Activated T-helper 2 cell treated with anti-CD3 and anti-CD28 coated beads, Interferon-gamma antibody, Interleukin-2, Interleukin-4, amounts not matched to agents 10 μg/mL and 5 μg/mL and 100 μg/mL, durations not matched to agents 14 hours and 24 hours and 36 hours (primary cell): ENCODE measurements at regions not wholly inside any gene's neighbourhood (a gene's known extent, or its start where the extent isn't known, plus 50 kb on each side); places are given as distances from the start of the nearest gene placed in this dataset.

ENCODE experiments used
- DNase-seq: peaks from one replicate; pipeline ENCODE4 v3.0.0; 2021; ENCODE audit warnings: low spot score
- H3K27ac Mint-ChIP-seq: one replicate; pipeline ENCODE4 v1.8.0; 2021; ENCODE audit warnings: mixed read lengths
- H3K27me3 Mint-ChIP-seq: one replicate; pipeline ENCODE4 v1.8.0; 2021; ENCODE audit warnings: low read depth, mixed read lengths
- H3K36me3 Mint-ChIP-seq: one replicate; pipeline ENCODE4 v1.8.0; 2021; ENCODE audit warnings: low read depth, mixed read lengths
- H3K4me1 Mint-ChIP-seq: one replicate; pipeline ENCODE4 v1.8.0; 2021; ENCODE audit warnings: low read depth, mixed read lengths
- H3K4me3 Mint-ChIP-seq: one replicate; pipeline ENCODE4 v1.8.0; 2021; ENCODE audit warnings: low read depth, mild to moderate bottlenecking, moderate library complexity, mixed read lengths
- H3K9me3 Mint-ChIP-seq: one replicate; pipeline ENCODE4 v1.8.0; 2021; ENCODE audit warnings: mixed read lengths
- intact Hi-C: fragments of 100-400 bp; cut with micrococcal nuclease; formaldehyde crosslinking; loops from one replicate; pipeline ENCODE4 v1.15.1; 2023

DNA sequence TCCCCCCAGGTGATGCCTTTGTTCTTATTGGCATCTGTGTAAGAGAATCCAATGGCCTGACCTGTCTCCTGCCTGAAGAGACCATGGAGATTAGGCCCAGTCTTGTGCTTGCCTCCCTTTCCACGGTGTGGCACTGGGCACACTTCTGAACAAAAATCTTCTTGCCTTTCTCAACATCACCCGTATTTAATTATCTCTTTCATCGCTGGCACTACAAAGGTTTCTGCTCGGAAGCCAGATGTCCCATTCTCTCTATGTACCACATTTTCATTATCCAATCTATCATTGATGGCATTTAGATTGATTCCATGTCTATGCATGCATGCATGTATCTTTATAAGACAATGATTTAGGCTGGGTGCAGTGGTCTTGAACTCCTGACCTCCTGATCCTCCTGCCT, 74.3 kb downstream of the SLC25A15 start:
- Mint-ChIP-seq H3K4me1 (no peaks in the 10 kb centered on the region), H3K4me3 (no peak overlapping the region), H3K27ac (no peak overlapping the region), H3K36me3 (no peaks in the 10 kb centered on the region), H3K27me3 (no peaks in the 10 kb centered on the region), H3K9me3 (no peaks in the 10 kb centered on the region)
- intact Hi-C loops, result no loop called here
- DNase-seq, result no peak

DNA sequence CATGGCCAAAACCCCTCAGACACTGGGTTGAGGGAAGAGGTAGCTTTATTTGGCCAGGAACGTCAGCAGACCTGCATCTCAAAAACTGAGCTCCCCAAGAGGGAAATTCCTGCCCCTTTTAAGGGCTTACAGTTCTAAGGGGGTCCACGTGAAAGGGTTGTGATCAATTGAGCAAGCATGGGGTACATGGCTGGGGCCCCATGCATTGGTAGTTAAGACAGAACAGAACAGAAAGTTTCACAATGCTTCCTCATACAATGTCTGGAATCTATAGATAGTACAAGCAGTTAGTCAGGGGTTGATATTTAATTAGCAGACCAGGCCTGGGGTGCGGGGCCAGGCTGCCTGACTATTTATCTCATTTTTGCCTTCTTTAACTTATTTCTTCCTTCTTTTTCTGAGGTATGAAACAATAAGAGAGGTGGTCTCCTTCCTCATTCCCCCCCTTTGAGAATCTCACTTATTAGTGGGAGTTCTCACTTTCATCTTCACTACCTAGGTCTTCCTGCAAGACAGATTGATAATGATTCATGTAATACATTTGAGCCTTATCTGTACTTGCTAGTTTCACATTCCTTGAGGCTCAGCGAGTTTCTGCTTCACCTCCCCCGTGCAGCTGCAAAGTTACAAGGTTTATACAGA, 84.8 kb downstream of the SLC25A15 start:
- Mint-ChIP-seq H3K9me3 (peaks cover 72% of the 10 kb centered on the region), H3K4me1 (no peaks in the 10 kb centered on the region), H3K36me3 (peaks cover 69% of the 10 kb centered on the region), H3K27me3 (no peaks in the 10 kb centered on the region), H3K27ac (no peak overlapping the region), H3K4me3 (no peak overlapping the region)
- no peak for DNase-seq
- intact Hi-C loops, result no loop called here

- peaks cover 77% of the 10 kb centered on the region for H3K36me3 Mint-ChIP-seq
- H3K27ac Mint-ChIP-seq, result no peak overlapping the region
- no peak overlapping the region for H3K4me3 Mint-ChIP-seq
- H3K27me3 Mint-ChIP-seq, result no peaks in the 10 kb centered on the region
- intact Hi-C loops, result no loop called here
- DNase-seq, result no peak
- H3K4me1 Mint-ChIP-seq, result no peaks in the 10 kb centered on the region
- peaks cover 74% of the 10 kb centered on the region for H3K9me3 Mint-ChIP-seq
Measured at GRCh38 chr13:40875044-40875443, 85.6 kb downstream of the SLC25A15 start.

- peaks cover 70% of the 10 kb centered on the region for H3K9me3 Mint-ChIP-seq
Measured at GRCh38 chr13:40875583-40875982, 86.2 kb downstream of the SLC25A15 start.

GRCh38 chr13:40876020-40876738, 86.8 kb downstream of the SLC25A15 start:
- no peaks in the 10 kb centered on the region for H3K4me1 Mint-ChIP-seq

More at GRCh38 chr13:40875583-40875982, 86.2 kb downstream of the SLC25A15 start:
- intact Hi-C loops, result no loop called here
- Mint-ChIP-seq H3K4me1 (no peaks in the 10 kb centered on the region), H3K27ac (no peak overlapping the region), H3K36me3 (peaks cover 79% of the 10 kb centered on the region), H3K27me3 (no peaks in the 10 kb centered on the region), H3K4me3 (no peak overlapping the region)
- DNase-seq, result no peak

DNA sequence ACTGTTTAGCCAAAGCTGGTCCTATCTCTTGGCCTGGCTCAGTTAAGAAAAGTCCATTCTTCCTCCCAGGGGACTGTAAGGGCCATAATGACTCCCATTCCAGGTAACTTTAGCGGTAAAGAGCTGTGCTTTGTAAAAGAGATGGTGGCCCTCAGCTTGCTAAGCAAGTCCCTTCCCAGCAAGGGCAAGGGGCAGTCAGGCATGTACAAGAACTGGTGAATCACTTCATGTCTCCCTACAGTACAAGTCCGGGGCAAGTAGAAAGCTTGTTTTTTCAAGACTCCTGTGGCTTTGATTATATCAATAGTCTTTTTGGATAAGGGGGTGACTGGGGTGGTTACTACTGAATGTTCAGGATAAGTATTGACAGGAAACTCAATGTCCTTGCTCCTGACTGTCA, 88.9 kb downstream of the SLC25A15 start:
- no peak for DNase-seq
- no peak overlapping the region for H3K4me3 Mint-ChIP-seq
- peaks cover 49% of the 10 kb centered on the region for H3K9me3 Mint-ChIP-seq
- H3K36me3 Mint-ChIP-seq, result peaks cover 80% of the 10 kb centered on the region
- no peaks in the 10 kb centered on the region for H3K27me3 Mint-ChIP-seq
- no peak overlapping the region for H3K27ac Mint-ChIP-seq
- peaks cover 13% of the 10 kb centered on the region for H3K4me1 Mint-ChIP-seq
- intact Hi-C loops, result no loop called here

More at GRCh38 chr13:40876020-40876738, 86.8 kb downstream of the SLC25A15 start:
- intact Hi-C loops, result no loop called here
- Mint-ChIP-seq H3K27me3 (no peaks in the 10 kb centered on the region), H3K27ac (no peak overlapping the region), H3K9me3 (peaks cover 64% of the 10 kb centered on the region), H3K36me3 (peaks cover 80% of the 10 kb centered on the region), H3K4me3 (no peak overlapping the region)
- DNase-seq, result no peak

- intact Hi-C loops, result no loop called here
- no peak for DNase-seq
- no peak overlapping the region for H3K27ac Mint-ChIP-seq
- H3K9me3 Mint-ChIP-seq, result peaks cover 44% of the 10 kb centered on the region
- H3K27me3 Mint-ChIP-seq, result no peaks in the 10 kb centered on the region
- peaks cover 75% of the 10 kb centered on the region for H3K36me3 Mint-ChIP-seq
- no peak overlapping the region for H3K4me3 Mint-ChIP-seq
- peaks cover 13% of the 10 kb centered on the region for H3K4me1 Mint-ChIP-seq
Measured at GRCh38 chr13:40878823-40879222, 89.4 kb downstream of the SLC25A15 start.
